Epithelial cell of esophagus (primary cell): ENCODE measurements at regions not wholly inside any gene's neighbourhood (a gene's known extent, or its start where the extent isn't known, plus 50 kb on each side); places are given as distances from the start of the nearest gene placed in this dataset.

ENCODE experiments used
- DNase-seq: peaks from one replicate; pipeline ENCODE4 v3.0.0; 2010; ENCODE audit warnings: low read depth
- H3K4me3 ChIP-seq: 2 replicates; pipeline ENCODE4 v1.5.1; 2011; ENCODE audit warnings: mild to moderate bottlenecking, low read length, control low read depth
- CTCF ChIP-seq: IDR thresholded peaks from 2 replicates; pipeline ENCODE4 v1.5.1; 2011; ENCODE audit warnings: low read depth, mild to moderate bottlenecking, low read length, control low read depth, inconsistent platforms; ENCODE audit not compliant: insufficient read depth; ENCODE audit errors: missing control alignments

GRCh38 chr6:144749263-144749662, 464.1 kb downstream of the UTRN start:
- no peak for TF ChIP-seq CTCF
- no peak overlapping the region for H3K4me3 ChIP-seq
- no peak for DNase-seq

- no peak for DNase-seq
- TF ChIP-seq CTCF, result no peak
- H3K4me3 ChIP-seq, result no peak overlapping the region
These were observed 468.0 kb downstream of the UTRN start for GRCh38 chr6:144753023-144753705.

- no peak for DNase-seq
- no peak overlapping the region for H3K4me3 ChIP-seq
- TF ChIP-seq CTCF, result no peak
These were observed 471.3 kb downstream of the UTRN start for GRCh38 chr6:144756469-144756868.

- no peak overlapping the region for H3K4me3 ChIP-seq
- DNase-seq, result peak; percentile 24
- TF ChIP-seq CTCF, result no peak
These were observed 472.2 kb downstream of the UTRN start for GRCh38 chr6:144757299-144757698.

- H3K4me3 ChIP-seq, result no peak overlapping the region
- no peak for TF ChIP-seq CTCF
- no peak for DNase-seq
These were observed 472.6 kb downstream of the UTRN start for GRCh38 chr6:144757730-144758129.

GRCh38 chr6:144758602-144759001, 473.5 kb downstream of the UTRN start:
- no peak overlapping the region for H3K4me3 ChIP-seq
- peak; percentile 72 for DNase-seq
- TF ChIP-seq CTCF, result no peak

- H3K4me3 ChIP-seq, result no peak overlapping the region
- TF ChIP-seq CTCF, result no peak
- no peak for DNase-seq
These were observed 477.3 kb downstream of the UTRN start for GRCh38 chr6:144762469-144762868.
